ENCODE measurements at regions not wholly inside any gene's neighbourhood (a gene's known extent, or its start where the extent isn't known, plus 50 kb on each side); places are given as distances from the start of the nearest gene placed in this dataset.

GRCh38 chr18:78767648-78768071, 212.0 kb upstream of the SALL3 start:
- Histone ChIP-seq H3K9me3 (ENCODE audit: insufficient read depth, low read length, severe bottlenecking) (no peaks in the 10 kb centered on the region), H3K27me3 (ENCODE audit: insufficient read depth, low read length, poor library complexity) (no peaks in the 10 kb centered on the region)

GRCh38 chr18:78768221-78768620, 211.4 kb upstream of the SALL3 start:
- ATAC-seq (ENCODE audit: insufficient read depth, low read depth) (no peak), DNase-seq (no peak)
- Histone ChIP-seq H3K9me3 (ENCODE audit: insufficient read depth, low read length, severe bottlenecking) (no peaks in the 10 kb centered on the region), H3K9ac (ENCODE audit: low read depth, low read length) (no peak overlapping the region), H3K4me1 (ENCODE audit: insufficient read depth, low read length) (no peaks in the 10 kb centered on the region), H3K79me2 (ENCODE audit: insufficient read depth, low read length) (no peaks in the 10 kb centered on the region), H3K4me2 (ENCODE audit: insufficient read depth, low read length) (no peak overlapping the region), H3K36me3 (ENCODE audit: insufficient read depth, low read length) (no peaks in the 10 kb centered on the region), H2AFZ (ENCODE audit: low read depth, low read length) (no peak overlapping the region), H3K27ac (ENCODE audit: low read length) (no peak overlapping the region), H4K20me1 (ENCODE audit: insufficient read depth, low read length) (no peaks in the 10 kb centered on the region), H3K4me3 (ENCODE audit: low read depth in 1 of 2, low read length in 2 of 2) (no peak overlapping the region), H3K27me3 (ENCODE audit: insufficient read depth, low read length, poor library complexity) (no peaks in the 10 kb centered on the region)
- TF ChIP-seq CTCF (IDR thresholded peaks at IDR 0.05; ENCODE audit: borderline replicate concordance, extremely low read depth, low read length, poor library complexity, severe bottlenecking), result no peak
- TF ChIP-seq EZH2 (IDR thresholded peaks at IDR 0.05; ENCODE audit: borderline replicate concordance, low read depth, low read length, severe bottlenecking), result no peak

More at GRCh38 chr18:78767648-78768071, 212.0 kb upstream of the SALL3 start:
- no peak for TF ChIP-seq CTCF (IDR thresholded peaks at IDR 0.05; ENCODE audit: borderline replicate concordance, extremely low read depth, low read length, poor library complexity, severe bottlenecking)
- TF ChIP-seq EZH2 (IDR thresholded peaks at IDR 0.05; ENCODE audit: borderline replicate concordance, low read depth, low read length, severe bottlenecking), result no peak
- no peak overlapping the region for H3K9ac ChIP-seq (ENCODE audit: low read depth, low read length)
- H3K4me2 ChIP-seq (ENCODE audit: insufficient read depth, low read length), result no peak overlapping the region
- no peak overlapping the region for H2AFZ ChIP-seq (ENCODE audit: low read depth, low read length)
- H3K79me2 ChIP-seq (ENCODE audit: insufficient read depth, low read length), result no peaks in the 10 kb centered on the region
- no peaks in the 10 kb centered on the region for H4K20me1 ChIP-seq (ENCODE audit: insufficient read depth, low read length)
- no peaks in the 10 kb centered on the region for H3K4me1 ChIP-seq (ENCODE audit: insufficient read depth, low read length)
- no peak overlapping the region for H3K27ac ChIP-seq (ENCODE audit: low read length)
- DNase-seq (no peak), ATAC-seq (ENCODE audit: insufficient read depth, low read depth) (no peak)
- H3K36me3 ChIP-seq (ENCODE audit: insufficient read depth, low read length), result no peaks in the 10 kb centered on the region
- H3K4me3 ChIP-seq (ENCODE audit: low read depth in 1 of 2, low read length in 2 of 2), result no peak overlapping the region

GRCh38 chr18:78768656-78769501, 210.7 kb upstream of the SALL3 start:
- no peak for ATAC-seq (ENCODE audit: insufficient read depth, low read depth)
- Histone ChIP-seq H3K9me3 (ENCODE audit: insufficient read depth, low read length, severe bottlenecking) (no peaks in the 10 kb centered on the region), H3K27me3 (ENCODE audit: insufficient read depth, low read length, poor library complexity) (no peaks in the 10 kb centered on the region), H4K20me1 (ENCODE audit: insufficient read depth, low read length) (no peaks in the 10 kb centered on the region), H3K4me3 (ENCODE audit: low read depth in 1 of 2, low read length in 2 of 2) (no peak overlapping the region), H3K79me2 (ENCODE audit: insufficient read depth, low read length) (no peaks in the 10 kb centered on the region), H3K36me3 (ENCODE audit: insufficient read depth, low read length) (no peaks in the 10 kb centered on the region), H3K27ac (ENCODE audit: low read length) (no peak overlapping the region), H3K4me1 (ENCODE audit: insufficient read depth, low read length) (no peaks in the 10 kb centered on the region), H2AFZ (ENCODE audit: low read depth, low read length) (no peak overlapping the region), H3K4me2 (ENCODE audit: insufficient read depth, low read length) (no peak overlapping the region), H3K9ac (ENCODE audit: low read depth, low read length) (no peak overlapping the region)
- no peak for DNase-seq
- TF ChIP-seq CTCF (IDR thresholded peaks at IDR 0.05; ENCODE audit: borderline replicate concordance, extremely low read depth, low read length, poor library complexity, severe bottlenecking) (no peak), EZH2 (IDR thresholded peaks at IDR 0.05; ENCODE audit: borderline replicate concordance, low read depth, low read length, severe bottlenecking) (no peak)

Measured in DND-41 (cell line).